ENCODE measurements at regions not wholly inside any gene's neighbourhood (a gene's known extent, or its start where the extent isn't known, plus 50 kb on each side); places are given as distances from the start of the nearest gene placed in this dataset.

DNA sequence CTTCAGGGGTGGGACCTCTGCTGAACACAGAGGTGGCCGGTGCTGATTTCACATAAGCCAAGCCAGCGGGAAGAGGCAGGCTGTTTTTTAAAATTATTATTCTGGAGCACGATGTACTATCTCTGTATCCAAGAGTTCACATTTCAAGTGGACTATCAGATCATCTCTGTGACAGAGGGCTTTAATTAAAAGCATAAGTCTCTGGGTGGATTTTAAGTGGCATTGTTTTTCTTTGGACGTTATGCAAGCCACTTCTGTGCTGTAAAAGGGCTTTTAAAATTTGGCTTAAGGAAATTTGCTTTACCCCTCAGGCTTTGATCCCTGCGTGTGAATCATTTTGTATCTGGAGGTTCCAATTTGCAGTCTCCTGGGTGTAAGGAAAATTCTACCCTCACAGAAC lies 124.7 kb downstream of the PALM2AKAP2 start:
- ATAC-seq (no peak), DNase-seq (ENCODE audit: low spot score) (no peak)
- Mint-ChIP-seq H3K4me3 (no peak overlapping the region), H3K27ac (no peak overlapping the region), H3K27me3 (ENCODE audit: low read depth) (no peaks in the 10 kb centered on the region), H3K36me3 (no peaks in the 10 kb centered on the region), H3K4me1 (peaks cover 12% of the 10 kb centered on the region), H3K9me3 (no peaks in the 10 kb centered on the region)
- ChIA-PET CTCF (interaction anchor here (0.6 to 2.5 kb wide), 13 partner anchors 46 to 330 kb away, joined by 3 to 27 read pairs (median 5); no protein-coding TSS in a partner anchor), POLR2A (no interaction called here)
- TF ChIP-seq, protein P1, sequence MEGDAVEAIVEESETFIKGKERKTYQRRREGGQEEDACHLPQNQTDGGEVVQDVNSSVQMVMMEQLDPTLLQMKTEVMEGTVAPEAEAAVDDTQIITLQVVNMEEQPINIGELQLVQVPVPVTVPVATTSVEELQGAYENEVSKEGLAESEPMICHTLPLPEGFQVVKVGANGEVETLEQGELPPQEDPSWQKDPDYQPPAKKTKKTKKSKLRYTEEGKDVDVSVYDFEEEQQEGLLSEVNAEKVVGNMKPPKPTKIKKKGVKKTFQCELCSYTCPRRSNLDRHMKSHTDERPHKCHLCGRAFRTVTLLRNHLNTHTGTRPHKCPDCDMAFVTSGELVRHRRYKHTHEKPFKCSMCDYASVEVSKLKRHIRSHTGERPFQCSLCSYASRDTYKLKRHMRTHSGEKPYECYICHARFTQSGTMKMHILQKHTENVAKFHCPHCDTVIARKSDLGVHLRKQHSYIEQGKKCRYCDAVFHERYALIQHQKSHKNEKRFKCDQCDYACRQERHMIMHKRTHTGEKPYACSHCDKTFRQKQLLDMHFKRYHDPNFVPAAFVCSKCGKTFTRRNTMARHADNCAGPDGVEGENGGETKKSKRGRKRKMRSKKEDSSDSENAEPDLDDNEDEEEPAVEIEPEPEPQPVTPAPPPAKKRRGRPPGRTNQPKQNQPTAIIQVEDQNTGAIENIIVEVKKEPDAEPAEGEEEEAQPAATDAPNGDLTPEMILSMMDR (IDR thresholded peaks at IDR 0.05), result no peak
- TF ChIP-seq GABPB1 (CRISPR knock-in tag; IDR thresholded peaks at IDR 0.05) (no peak), ZNF121 (CRISPR knock-in tag; IDR thresholded peaks at IDR 0.05) (no peak), FOXP1 (CRISPR knock-in tag; IDR thresholded peaks at IDR 0.05; ENCODE audit: borderline replicate concordance) (no peak), ESRRA (CRISPR knock-in tag; IDR thresholded peaks at IDR 0.05; ENCODE audit: borderline replicate concordance) (no peak), FOXK1 (CRISPR knock-in tag; IDR thresholded peaks at IDR 0.05) (no peak)
- TF ChIP-seq, protein P2, sequence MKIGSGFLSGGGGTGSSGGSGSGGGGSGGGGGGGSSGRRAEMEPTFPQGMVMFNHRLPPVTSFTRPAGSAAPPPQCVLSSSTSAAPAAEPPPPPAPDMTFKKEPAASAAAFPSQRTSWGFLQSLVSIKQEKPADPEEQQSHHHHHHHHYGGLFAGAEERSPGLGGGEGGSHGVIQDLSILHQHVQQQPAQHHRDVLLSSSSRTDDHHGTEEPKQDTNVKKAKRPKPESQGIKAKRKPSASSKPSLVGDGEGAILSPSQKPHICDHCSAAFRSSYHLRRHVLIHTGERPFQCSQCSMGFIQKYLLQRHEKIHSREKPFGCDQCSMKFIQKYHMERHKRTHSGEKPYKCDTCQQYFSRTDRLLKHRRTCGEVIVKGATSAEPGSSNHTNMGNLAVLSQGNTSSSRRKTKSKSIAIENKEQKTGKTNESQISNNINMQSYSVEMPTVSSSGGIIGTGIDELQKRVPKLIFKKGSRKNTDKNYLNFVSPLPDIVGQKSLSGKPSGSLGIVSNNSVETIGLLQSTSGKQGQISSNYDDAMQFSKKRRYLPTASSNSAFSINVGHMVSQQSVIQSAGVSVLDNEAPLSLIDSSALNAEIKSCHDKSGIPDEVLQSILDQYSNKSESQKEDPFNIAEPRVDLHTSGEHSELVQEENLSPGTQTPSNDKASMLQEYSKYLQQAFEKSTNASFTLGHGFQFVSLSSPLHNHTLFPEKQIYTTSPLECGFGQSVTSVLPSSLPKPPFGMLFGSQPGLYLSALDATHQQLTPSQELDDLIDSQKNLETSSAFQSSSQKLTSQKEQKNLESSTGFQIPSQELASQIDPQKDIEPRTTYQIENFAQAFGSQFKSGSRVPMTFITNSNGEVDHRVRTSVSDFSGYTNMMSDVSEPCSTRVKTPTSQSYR (CRISPR knock-in tag; IDR thresholded peaks at IDR 0.05), result no peak
- TF ChIP-seq, protein P3, sequence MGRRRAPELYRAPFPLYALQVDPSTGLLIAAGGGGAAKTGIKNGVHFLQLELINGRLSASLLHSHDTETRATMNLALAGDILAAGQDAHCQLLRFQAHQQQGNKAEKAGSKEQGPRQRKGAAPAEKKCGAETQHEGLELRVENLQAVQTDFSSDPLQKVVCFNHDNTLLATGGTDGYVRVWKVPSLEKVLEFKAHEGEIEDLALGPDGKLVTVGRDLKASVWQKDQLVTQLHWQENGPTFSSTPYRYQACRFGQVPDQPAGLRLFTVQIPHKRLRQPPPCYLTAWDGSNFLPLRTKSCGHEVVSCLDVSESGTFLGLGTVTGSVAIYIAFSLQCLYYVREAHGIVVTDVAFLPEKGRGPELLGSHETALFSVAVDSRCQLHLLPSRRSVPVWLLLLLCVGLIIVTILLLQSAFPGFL (CRISPR knock-in tag; IDR thresholded peaks at IDR 0.05; ENCODE audit: borderline replicate concordance), result no peak
- TF ChIP-seq, protein P4, sequence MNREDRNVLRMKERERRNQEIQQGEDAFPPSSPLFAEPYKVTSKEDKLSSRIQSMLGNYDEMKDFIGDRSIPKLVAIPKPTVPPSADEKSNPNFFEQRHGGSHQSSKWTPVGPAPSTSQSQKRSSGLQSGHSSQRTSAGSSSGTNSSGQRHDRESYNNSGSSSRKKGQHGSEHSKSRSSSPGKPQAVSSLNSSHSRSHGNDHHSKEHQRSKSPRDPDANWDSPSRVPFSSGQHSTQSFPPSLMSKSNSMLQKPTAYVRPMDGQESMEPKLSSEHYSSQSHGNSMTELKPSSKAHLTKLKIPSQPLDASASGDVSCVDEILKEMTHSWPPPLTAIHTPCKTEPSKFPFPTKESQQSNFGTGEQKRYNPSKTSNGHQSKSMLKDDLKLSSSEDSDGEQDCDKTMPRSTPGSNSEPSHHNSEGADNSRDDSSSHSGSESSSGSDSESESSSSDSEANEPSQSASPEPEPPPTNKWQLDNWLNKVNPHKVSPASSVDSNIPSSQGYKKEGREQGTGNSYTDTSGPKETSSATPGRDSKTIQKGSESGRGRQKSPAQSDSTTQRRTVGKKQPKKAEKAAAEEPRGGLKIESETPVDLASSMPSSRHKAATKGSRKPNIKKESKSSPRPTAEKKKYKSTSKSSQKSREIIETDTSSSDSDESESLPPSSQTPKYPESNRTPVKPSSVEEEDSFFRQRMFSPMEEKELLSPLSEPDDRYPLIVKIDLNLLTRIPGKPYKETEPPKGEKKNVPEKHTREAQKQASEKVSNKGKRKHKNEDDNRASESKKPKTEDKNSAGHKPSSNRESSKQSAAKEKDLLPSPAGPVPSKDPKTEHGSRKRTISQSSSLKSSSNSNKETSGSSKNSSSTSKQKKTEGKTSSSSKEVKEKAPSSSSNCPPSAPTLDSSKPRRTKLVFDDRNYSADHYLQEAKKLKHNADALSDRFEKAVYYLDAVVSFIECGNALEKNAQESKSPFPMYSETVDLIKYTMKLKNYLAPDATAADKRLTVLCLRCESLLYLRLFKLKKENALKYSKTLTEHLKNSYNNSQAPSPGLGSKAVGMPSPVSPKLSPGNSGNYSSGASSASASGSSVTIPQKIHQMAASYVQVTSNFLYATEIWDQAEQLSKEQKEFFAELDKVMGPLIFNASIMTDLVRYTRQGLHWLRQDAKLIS (CRISPR knock-in tag; IDR thresholded peaks at IDR 0.05; ENCODE audit: borderline replicate concordance), result no peak

DNA sequence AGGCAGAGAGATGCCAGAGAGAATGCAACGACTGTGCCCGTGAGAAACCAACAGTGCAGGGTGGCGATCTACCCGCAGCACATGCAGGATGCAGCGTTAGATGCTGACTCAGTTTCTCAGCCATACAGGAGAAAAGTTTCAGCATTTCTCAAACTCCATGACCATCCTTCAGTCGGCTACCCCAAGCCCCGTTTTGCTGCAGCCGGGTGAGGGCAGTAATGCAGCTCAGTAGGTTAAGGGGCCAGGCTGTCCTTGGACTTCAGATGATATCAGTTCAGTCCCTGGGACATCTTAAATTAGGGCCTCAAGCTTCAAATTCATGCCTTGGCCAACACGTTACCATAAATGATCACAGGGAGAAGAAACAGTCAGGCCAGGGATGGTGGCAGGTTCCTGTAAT lies 125.5 kb downstream of the PALM2AKAP2 start:
- CTCF ChIA-PET, result interaction anchor here (0.8 to 1.4 kb wide), 2 partner anchors 63 to 247 kb away, joined by 3 read pairs; no protein-coding TSS in a partner anchor
- H3K36me3 Mint-ChIP-seq, result no peaks in the 10 kb centered on the region
- no peaks in the 10 kb centered on the region for H3K27me3 Mint-ChIP-seq (ENCODE audit: low read depth)
- POLR2A ChIA-PET, result no interaction called here
- TF ChIP-seq GTF2I (CRISPR knock-in tag; conservative IDR thresholded peaks at IDR 0.05), result no peak
- no peak for TF ChIP-seq RELA (CRISPR knock-in tag; IDR thresholded peaks at IDR 0.05; ENCODE audit: borderline replicate concordance)
- TF ChIP-seq, protein P3 (CRISPR knock-in tag; IDR thresholded peaks at IDR 0.05; ENCODE audit: borderline replicate concordance), result no peak
- no peak for TF ChIP-seq ZNF416 (CRISPR knock-in tag; IDR thresholded peaks at IDR 0.05)
- TF ChIP-seq TP53 (CRISPR knock-in tag; IDR thresholded peaks at IDR 0.05), result no peak
- TF ChIP-seq ESRRA (CRISPR knock-in tag; IDR thresholded peaks at IDR 0.05; ENCODE audit: borderline replicate concordance), result no peak
- no peak for TF ChIP-seq FOXJ3 (CRISPR knock-in tag; IDR thresholded peaks at IDR 0.05; ENCODE audit: borderline replicate concordance)
- TF ChIP-seq FOXP1 (CRISPR knock-in tag; IDR thresholded peaks at IDR 0.05; ENCODE audit: borderline replicate concordance), result no peak
- TF ChIP-seq, protein P5, sequence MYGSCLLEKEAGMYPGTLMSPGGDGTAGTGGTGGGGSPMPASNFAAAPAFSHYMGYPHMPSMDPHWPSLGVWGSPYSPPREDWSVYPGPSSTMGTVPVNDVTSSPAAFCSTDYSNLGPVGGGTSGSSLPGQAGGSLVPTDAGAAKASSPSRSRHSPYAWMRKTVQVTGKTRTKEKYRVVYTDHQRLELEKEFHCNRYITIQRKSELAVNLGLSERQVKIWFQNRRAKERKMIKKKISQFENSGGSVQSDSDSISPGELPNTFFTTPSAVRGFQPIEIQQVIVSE (CRISPR knock-in tag; IDR thresholded peaks at IDR 0.05; ENCODE audit: borderline replicate concordance), result no peak
- no peak for TF ChIP-seq MYBL2 (CRISPR knock-in tag; IDR thresholded peaks at IDR 0.05)
- TF ChIP-seq, protein P6, sequence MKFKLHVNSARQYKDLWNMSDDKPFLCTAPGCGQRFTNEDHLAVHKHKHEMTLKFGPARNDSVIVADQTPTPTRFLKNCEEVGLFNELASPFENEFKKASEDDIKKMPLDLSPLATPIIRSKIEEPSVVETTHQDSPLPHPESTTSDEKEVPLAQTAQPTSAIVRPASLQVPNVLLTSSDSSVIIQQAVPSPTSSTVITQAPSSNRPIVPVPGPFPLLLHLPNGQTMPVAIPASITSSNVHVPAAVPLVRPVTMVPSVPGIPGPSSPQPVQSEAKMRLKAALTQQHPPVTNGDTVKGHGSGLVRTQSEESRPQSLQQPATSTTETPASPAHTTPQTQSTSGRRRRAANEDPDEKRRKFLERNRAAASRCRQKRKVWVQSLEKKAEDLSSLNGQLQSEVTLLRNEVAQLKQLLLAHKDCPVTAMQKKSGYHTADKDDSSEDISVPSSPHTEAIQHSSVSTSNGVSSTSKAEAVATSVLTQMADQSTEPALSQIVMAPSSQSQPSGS (CRISPR knock-in tag; IDR thresholded peaks at IDR 0.05; ENCODE audit: borderline replicate concordance, low read depth), result no peak
- TF ChIP-seq, protein P2 (CRISPR knock-in tag; IDR thresholded peaks at IDR 0.05), result no peak
- H3K27ac Mint-ChIP-seq, result no peak overlapping the region
- no peak overlapping the region for H3K4me3 Mint-ChIP-seq
- no peaks in the 10 kb centered on the region for H3K9me3 Mint-ChIP-seq
- ATAC-seq, result no peak
- peaks cover 12% of the 10 kb centered on the region for H3K4me1 Mint-ChIP-seq
- DNase-seq (ENCODE audit: low spot score), result no peak

Data from WTC11 (cell line).